ENCODE measurements at regions not wholly inside any gene's neighbourhood (a gene's known extent, or its start where the extent isn't known, plus 50 kb on each side); places are given as distances from the start of the nearest gene placed in this dataset.

DNA sequence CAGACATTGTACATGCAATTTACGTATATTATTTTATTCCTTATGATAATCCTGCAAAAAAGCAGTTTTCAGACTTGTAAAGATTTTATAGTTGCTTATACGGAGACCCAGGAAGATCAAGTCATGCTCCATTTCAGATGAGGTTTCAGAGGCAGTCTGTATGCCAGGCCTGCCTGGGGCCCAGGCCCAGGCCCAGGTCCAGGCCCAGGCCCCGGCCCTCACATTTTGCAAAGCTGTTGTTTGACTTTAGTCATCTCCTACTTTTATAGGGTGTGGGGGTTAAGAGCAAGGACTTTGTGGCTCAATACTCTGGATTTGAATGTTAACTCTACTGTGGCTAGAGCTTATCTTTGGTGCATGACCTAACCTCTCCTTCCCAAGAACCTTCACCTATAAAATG, 217.9 kb downstream of the SAMD5 start:
- TF ChIP-seq, protein P1, sequence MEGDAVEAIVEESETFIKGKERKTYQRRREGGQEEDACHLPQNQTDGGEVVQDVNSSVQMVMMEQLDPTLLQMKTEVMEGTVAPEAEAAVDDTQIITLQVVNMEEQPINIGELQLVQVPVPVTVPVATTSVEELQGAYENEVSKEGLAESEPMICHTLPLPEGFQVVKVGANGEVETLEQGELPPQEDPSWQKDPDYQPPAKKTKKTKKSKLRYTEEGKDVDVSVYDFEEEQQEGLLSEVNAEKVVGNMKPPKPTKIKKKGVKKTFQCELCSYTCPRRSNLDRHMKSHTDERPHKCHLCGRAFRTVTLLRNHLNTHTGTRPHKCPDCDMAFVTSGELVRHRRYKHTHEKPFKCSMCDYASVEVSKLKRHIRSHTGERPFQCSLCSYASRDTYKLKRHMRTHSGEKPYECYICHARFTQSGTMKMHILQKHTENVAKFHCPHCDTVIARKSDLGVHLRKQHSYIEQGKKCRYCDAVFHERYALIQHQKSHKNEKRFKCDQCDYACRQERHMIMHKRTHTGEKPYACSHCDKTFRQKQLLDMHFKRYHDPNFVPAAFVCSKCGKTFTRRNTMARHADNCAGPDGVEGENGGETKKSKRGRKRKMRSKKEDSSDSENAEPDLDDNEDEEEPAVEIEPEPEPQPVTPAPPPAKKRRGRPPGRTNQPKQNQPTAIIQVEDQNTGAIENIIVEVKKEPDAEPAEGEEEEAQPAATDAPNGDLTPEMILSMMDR (IDR thresholded peaks at IDR 0.05; ENCODE audit: low read depth, low read length): no peak
- TF ChIP-seq, protein P2, sequence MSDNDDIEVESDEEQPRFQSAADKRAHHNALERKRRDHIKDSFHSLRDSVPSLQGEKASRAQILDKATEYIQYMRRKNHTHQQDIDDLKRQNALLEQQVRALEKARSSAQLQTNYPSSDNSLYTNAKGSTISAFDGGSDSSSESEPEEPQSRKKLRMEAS (IDR thresholded peaks at IDR 0.05; ENCODE audit: low read depth, low read length): no peak
- no peak for TF ChIP-seq MYC (IDR thresholded peaks at IDR 0.05; ENCODE audit: low read depth, low read length)
